Endothelial cell of umbilical vein (primary cell): ENCODE measurements at regions not wholly inside any gene's neighbourhood (a gene's known extent, or its start where the extent isn't known, plus 50 kb on each side); places are given as distances from the start of the nearest gene placed in this dataset.

ENCODE experiments used
- BruUV-seq: library from RNA; stranded (reverse); fragments of 400-500 nt; replicated peaks from 2 replicates; lab custom pipeline; 2021; lab: Mats Ljungman, UMichigan
- CTCF ChIA-PET: fragments of 300-600, 350-600 bp; sonication (Branson Sonifier 250); formaldehyde crosslinking; loops from one replicate; lab custom pipeline; 2021; ENCODE audit warnings: antibody characterized with exemption, inconsistent platforms; lab: Charles Lee
- POLR2A ChIA-PET: fragments of 300-600, 350-600 bp; sonication (Branson Sonifier 250); formaldehyde crosslinking; loops from one replicate; lab custom pipeline; 2021; ENCODE audit warnings: antibody characterized with exemption, inconsistent platforms; lab: Charles Lee
- DNase-seq: peaks from one replicate; pipeline ENCODE4 v3.0.0-alpha.2; 2011; ENCODE audit warnings: low read depth, low spot score
- FAIRE-seq: peaks from 2 replicates; lab custom pipeline; 2011; peaks lifted over from hg19 to GRCh38; lab: Jason Lieb, UNC
- H2AFZ ChIP-seq: 2 replicates; pipeline ENCODE4 v1.6.0; 2012; ENCODE audit warnings: low read depth, low read length, control low read depth, inconsistent platforms
- H3K27ac ChIP-seq: 2 replicates; pipeline ENCODE4 v1.5.1; 2011; ENCODE audit warnings: low read depth, mild to moderate bottlenecking, control low read depth, low read length, moderate library complexity; ENCODE audit not compliant: insufficient read depth
- H3K27me3 ChIP-seq, 2 experiments: 2 replicates each; pipeline versions ENCODE4 v1.6.0 to v1.6.1; 2011; ENCODE audit warnings: low read length in 2 of 2, mixed read lengths in 1 of 2; ENCODE audit not compliant: control insufficient read depth in 2 of 2, insufficient read depth in 2 of 2
- H3K36me3 ChIP-seq, 2 experiments: 2 replicates in 1 of 2; 3 replicates in 1 of 2; pipeline ENCODE4 v1.5.1; 2011; ENCODE audit warnings: low read length in 2 of 2, mild to moderate bottlenecking in 1 of 2, moderate library complexity in 1 of 2; ENCODE audit not compliant: control insufficient read depth in 2 of 2, insufficient read depth in 2 of 2; ENCODE audit errors: extremely low read depth in 1 of 2
- H3K4me1 ChIP-seq: 3 replicates; pipeline ENCODE4 v1.5.1; 2011; ENCODE audit warnings: mild to moderate bottlenecking, low read length; ENCODE audit not compliant: control insufficient read depth, insufficient read depth; ENCODE audit errors: extremely low read depth
- H3K4me2 ChIP-seq: 2 replicates; pipeline ENCODE4 v1.6.1; 2011; ENCODE audit warnings: low read length, control low read depth, mixed read lengths; ENCODE audit not compliant: insufficient read depth
- H3K4me3 ChIP-seq, 3 experiments: fragments of 200-600 bp in 1 of 3; sonication (generic), shearing (Covaris generic) in 1 of 3; replicated peaks in 1 of 3; 2 replicates each; pipeline ENCODE4 v1.5.1; 2011 to 2016; ENCODE audit warnings: control low read depth in 3 of 3, low read length in 3 of 3, mild to moderate bottlenecking in 2 of 3, inconsistent platforms in 1 of 3, low read depth in 1 of 3, moderate library complexity in 1 of 3; ENCODE audit not compliant: insufficient read depth in 1 of 3
- H3K79me2 ChIP-seq: 2 replicates; pipeline ENCODE4 v1.6.0; 2012; ENCODE audit warnings: low read length, inconsistent platforms; ENCODE audit not compliant: control insufficient read depth, insufficient read depth
- H3K9ac ChIP-seq: replicated peaks from 2 replicates; pipeline ENCODE3; 2011; ENCODE audit warnings: low read length, control low read depth; ENCODE audit not compliant: insufficient read depth; ENCODE audit errors: extremely low read depth
- H3K9me1 ChIP-seq: replicated peaks from 3 replicates; pipeline ENCODE4 v1.6.0; 2011; ENCODE audit warnings: mild to moderate bottlenecking, low read length; ENCODE audit not compliant: control insufficient read depth, insufficient read depth; ENCODE audit errors: extremely low read depth
- H3K9me3 ChIP-seq: replicated peaks from 2 replicates; pipeline ENCODE4 v1.5.1; 2012; ENCODE audit warnings: low read length, inconsistent platforms; ENCODE audit not compliant: control insufficient read depth, insufficient read depth
- H4K20me1 ChIP-seq: replicated peaks from 2 replicates; pipeline ENCODE3; 2011; ENCODE audit warnings: mild to moderate bottlenecking, low read length; ENCODE audit not compliant: control insufficient read depth, insufficient read depth; ENCODE audit errors: extremely low read depth
- CTCF ChIP-seq, 2 donors: IDR thresholded peaks; 1 replicate in 1 of 2; 2 replicates in 1 of 2; pipeline ENCODE4 v1.5.1; 2011; ENCODE audit warnings: low read length in 2 of 2, mild to moderate bottlenecking in 2 of 2, moderate library complexity in 2 of 2, control low read depth in 1 of 2, inconsistent platforms in 1 of 2, low read depth in 1 of 2; ENCODE audit not compliant: insufficient read depth in 1 of 2; ENCODE audit errors: extremely low read depth in 1 of 2
- EZH2 ChIP-seq: IDR thresholded peaks from 2 replicates; pipeline ENCODE4 v1.6.1; 2012; ENCODE audit warnings: borderline replicate concordance, low read depth, mild to moderate bottlenecking, moderate library complexity, low read length, inconsistent platforms; ENCODE audit not compliant: severe bottlenecking
- POLR2A ChIP-seq: IDR thresholded peaks from 2 replicates; pipeline ENCODE4 v1.6.1; 2012; ENCODE audit warnings: low read depth, mild to moderate bottlenecking, control low read depth, low read length
- dilution Hi-C: fragments of 300-500 bp; cut with MboI; formaldehyde crosslinking; loops from one replicate; pipeline ENCODE4 v1.15.0; 2019; ENCODE audit warnings: low sequenced_read_pairs; ENCODE audit not compliant: extremely low pct_ligation_motif_present
- intact Hi-C: fragments of 100-400 bp; cut with micrococcal nuclease; formaldehyde crosslinking; loops from one replicate; pipeline ENCODE4 v1.10.0; 2022

- no peaks in the 10 kb centered on the region for H3K9me1 ChIP-seq
- H4K20me1 ChIP-seq = no peaks in the 10 kb centered on the region
- H3K36me3 ChIP-seq = no peaks in the 10 kb centered on the region
- DNase-seq (no peak), FAIRE-seq (no peak)
- ChIA-PET CTCF (no interaction called here), POLR2A (no interaction called here)
- no peak overlapping the region for H3K4me2 ChIP-seq
- no peaks in the 10 kb centered on the region for H3K79me2 ChIP-seq
- no peak overlapping the region for H2AFZ ChIP-seq
- TF ChIP-seq POLR2A = no peak
- dilution Hi-C loops = no loop called here
- H3K27me3 ChIP-seq = no peaks in the 10 kb centered on the region
- H3K27ac ChIP-seq = no peak overlapping the region
- H3K4me1 ChIP-seq = no peaks in the 10 kb centered on the region
- intact Hi-C loops = no loop called here
- H3K9ac ChIP-seq = no peak overlapping the region
- H3K9me3 ChIP-seq = no peaks in the 10 kb centered on the region
- BruUV-seq = no TSS peak
- H3K4me3 ChIP-seq = no peak overlapping the region
Observed at GRCh38 chr6:141682391-141682790, 450.3 kb upstream of the GJE1 start.

GRCh38 chr6:141677598-141678211 is 455.0 kb upstream of the GJE1 start:
- H3K9me1 ChIP-seq = no peaks in the 10 kb centered on the region
- H3K27me3 ChIP-seq = no peaks in the 10 kb centered on the region
- TF ChIP-seq CTCF (IDR thresholded peaks at IDR 0.05; ENCODE audit: extremely low read depth in 1 of 2, insufficient read depth in 1 of 2, low read depth in 1 of 2, low read length in 2 of 2) = peak; percentile 46 to 57
- no peak for TF ChIP-seq EZH2
- H3K27ac ChIP-seq = no peak overlapping the region
- no TSS peak for BruUV-seq
- FAIRE-seq = peak; percentile 4
- H3K36me3 ChIP-seq = no peaks in the 10 kb centered on the region
- H3K9me3 ChIP-seq = no peaks in the 10 kb centered on the region
- no peak overlapping the region for H2AFZ ChIP-seq
- no peak overlapping the region for H3K4me3 ChIP-seq
- no peaks in the 10 kb centered on the region for H4K20me1 ChIP-seq
- H3K4me2 ChIP-seq = no peak overlapping the region
- no peaks in the 10 kb centered on the region for H3K79me2 ChIP-seq
- dilution Hi-C loops = no loop called here
- CTCF ChIA-PET = interaction anchor here (0.7 to 1.6 kb wide), 8 partner anchors 23 to 530 kb away, joined by 3 to 8 read pairs (median 5); no protein-coding TSS in a partner anchor
- DNase-seq = peak; percentile 43
- POLR2A ChIA-PET = no interaction called here
- no peaks in the 10 kb centered on the region for H3K4me1 ChIP-seq
- H3K9ac ChIP-seq = no peak overlapping the region
- intact Hi-C loops = loop anchor here (1.0 to 10.0 kb wide), 3 partner anchors 312 to 1283 kb away; no protein-coding TSS in a partner anchor
